ENCODE measurements at regions not wholly inside any gene's neighbourhood (a gene's known extent, or its start where the extent isn't known, plus 50 kb on each side); places are given as distances from the start of the nearest gene placed in this dataset.

GRCh38 chr1:181142096-181142958 lies 53.8 kb downstream of the IER5 start:
- DNase-seq (ENCODE audit: insufficient read length, low spot score): peak; percentile 81
- FAIRE-seq: no peak
- TF ChIP-seq POLR2A (IDR thresholded peaks at IDR 0.05; ENCODE audit: low read depth, low read length): no peak

- no peak for FAIRE-seq
- TF ChIP-seq POLR2A (IDR thresholded peaks at IDR 0.05; ENCODE audit: low read depth, low read length): no peak
- no peak for DNase-seq (ENCODE audit: insufficient read length, low spot score)
These were observed 54.8 kb downstream of the IER5 start for GRCh38 chr1:181143102-181143859.

DNA sequence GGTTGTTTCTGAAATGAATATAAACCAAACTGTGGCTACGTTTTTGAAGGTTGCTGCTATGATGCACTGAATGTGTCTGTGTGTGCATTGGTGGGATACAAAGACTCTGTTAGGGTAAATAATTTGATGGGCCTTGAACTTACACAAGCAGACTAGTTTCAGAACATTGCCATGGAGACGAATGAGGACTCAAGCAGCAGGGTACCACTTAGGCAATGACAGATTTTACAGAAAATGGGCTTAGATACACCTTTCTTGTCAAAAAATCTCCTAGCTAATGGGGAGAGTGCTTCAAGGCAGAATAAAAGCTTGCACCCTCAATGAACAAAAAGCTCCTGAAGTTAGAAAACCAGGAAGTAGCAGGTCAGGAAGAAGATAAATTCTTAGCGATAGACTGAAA lies 55.7 kb downstream of the IER5 start:
- no peak for FAIRE-seq
- DNase-seq (ENCODE audit: insufficient read length, low spot score): no peak
- no peak for TF ChIP-seq POLR2A (IDR thresholded peaks at IDR 0.05; ENCODE audit: low read depth, low read length)

GRCh38 chr1:181148636-181149035 lies 60.1 kb downstream of the IER5 start:
- TF ChIP-seq POLR2A (IDR thresholded peaks at IDR 0.05; ENCODE audit: low read depth, low read length): no peak
- no peak for FAIRE-seq

DNA sequence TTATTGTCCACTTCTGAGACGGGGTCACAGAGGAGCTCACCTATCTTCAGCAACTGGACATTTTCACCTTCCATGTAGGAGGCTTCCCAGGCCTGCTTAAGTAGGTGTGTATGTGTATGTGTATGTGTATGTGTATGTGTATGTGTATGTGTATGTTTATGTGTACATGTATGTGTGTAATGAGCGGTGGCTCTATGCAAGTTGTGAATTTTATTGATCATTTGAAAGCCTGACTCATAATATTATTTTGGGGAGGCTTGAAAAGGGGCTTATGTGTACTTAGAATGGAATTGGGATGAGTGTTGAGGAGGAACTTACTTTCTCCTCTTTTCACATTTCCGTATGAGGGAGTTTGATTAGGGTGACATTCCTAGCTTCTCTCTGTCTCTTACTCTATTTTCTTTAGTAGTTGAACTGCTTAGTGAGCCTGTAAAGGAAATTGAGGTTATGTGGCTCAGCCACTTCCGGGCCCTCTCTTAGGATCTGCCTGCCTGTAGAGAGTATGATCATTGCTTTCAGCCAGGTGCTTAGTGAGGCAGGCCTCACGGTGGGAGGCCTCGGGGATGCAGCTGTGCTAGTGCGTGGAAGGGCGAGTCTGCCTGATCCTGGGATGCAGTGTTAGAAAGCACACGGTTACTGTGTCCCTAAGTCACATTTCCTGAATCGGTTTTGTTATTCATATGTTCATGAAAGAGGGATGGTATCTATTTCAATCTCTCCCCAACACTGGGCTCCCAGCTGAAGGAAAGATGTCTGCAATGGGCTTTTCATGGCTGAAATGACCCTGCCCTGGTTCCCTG lies 61.0 kb downstream of the IER5 start:
- DNase-seq (ENCODE audit: insufficient read length, low spot score): no peak
- FAIRE-seq: no peak
- TF ChIP-seq POLR2A (IDR thresholded peaks at IDR 0.05; ENCODE audit: low read depth, low read length): no peak

More at GRCh38 chr1:181148636-181149035, 60.1 kb downstream of the IER5 start:
- DNase-seq (ENCODE audit: insufficient read length, low spot score): no peak

DNA sequence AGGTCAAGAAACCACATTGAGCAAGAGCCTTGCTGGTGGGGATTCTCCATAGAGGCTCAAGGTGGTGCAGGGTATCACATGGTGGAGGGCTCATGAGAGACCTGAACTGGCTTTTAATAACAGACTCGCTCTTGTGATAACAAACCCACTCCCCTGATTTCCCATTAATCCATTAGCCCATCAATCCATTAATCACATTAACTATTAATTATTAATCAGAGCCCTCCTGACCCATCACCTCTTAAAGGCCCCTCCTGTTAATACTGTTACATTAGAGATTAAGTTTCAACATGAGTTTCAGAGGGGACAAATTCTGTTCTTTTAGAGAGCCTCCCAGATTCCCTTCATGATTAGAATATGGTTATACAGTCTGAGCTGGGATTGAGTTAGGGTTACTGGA lies 61.8 kb downstream of the IER5 start:
- DNase-seq (ENCODE audit: insufficient read length, low spot score) (no peak), FAIRE-seq (no peak)
- no peak for TF ChIP-seq POLR2A (IDR thresholded peaks at IDR 0.05; ENCODE audit: low read depth, low read length)

DNA sequence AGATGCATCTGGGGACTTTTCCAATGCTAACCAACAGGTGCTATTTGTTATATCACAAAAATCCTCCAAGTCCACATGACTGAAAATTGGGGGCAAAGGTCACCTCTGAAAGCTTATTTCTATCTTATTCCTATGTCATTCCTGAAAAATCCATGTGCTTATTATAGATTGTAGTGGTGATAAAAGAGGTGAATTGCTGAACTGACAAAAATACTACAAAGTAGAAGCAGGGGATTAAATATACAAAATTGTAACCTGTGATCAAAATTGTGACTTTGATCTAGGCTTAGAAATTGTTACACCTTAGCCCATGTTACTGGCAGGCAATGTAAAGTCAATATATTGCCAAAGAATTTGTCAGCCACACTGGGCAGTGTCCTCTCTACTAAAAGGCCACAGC lies 62.3 kb downstream of the IER5 start:
- TF ChIP-seq POLR2A (IDR thresholded peaks at IDR 0.05; ENCODE audit: low read depth, low read length): no peak
- FAIRE-seq (no peak), DNase-seq (ENCODE audit: insufficient read length, low spot score) (no peak)

DNA sequence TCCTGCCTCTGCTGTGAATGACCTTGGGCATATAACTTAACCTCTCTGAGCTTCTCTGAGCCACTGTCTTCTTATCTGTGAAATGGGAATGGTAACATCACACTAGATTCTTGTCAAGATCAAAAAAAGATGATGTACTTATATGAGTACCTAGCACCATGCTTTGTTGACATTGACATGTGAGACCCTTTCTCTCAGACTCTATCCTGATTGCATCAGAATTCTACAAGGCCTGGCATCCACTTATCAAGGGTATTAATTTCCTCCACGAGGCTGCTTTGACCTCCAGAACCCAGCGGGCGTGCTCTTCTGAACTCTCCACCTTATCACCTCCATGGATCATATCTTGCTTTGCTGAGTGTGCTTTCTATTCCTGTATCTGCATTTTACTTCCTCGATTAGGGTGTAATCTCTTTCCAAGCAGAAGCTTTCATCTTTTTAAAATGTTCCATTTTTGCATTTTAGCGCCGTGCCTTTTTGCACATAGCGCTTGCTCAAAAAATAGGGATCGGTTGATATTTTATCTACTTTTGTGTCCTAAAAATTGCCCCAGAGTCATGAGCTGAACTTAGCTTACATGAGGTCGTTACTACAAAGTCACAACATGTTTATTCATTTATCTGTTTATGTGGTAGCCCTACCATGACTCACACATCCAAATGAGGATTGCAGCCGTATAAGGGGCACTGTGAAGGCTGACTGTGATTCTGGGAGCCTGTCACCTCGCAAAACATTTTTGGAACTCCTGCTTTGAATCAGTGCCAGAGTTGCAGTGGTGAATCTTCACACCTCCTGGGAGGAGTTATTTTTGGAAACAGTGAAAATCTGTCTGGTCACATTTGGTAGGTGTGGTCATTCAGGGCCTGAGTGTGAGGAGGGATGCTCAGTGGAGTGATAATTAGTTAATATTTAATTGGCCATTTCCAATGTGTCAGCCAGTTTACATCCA lies 63.2 kb downstream of the IER5 start:
- no peak for DNase-seq (ENCODE audit: insufficient read length, low spot score)
- TF ChIP-seq POLR2A (IDR thresholded peaks at IDR 0.05; ENCODE audit: low read depth, low read length): no peak
- FAIRE-seq: no peak

DNA sequence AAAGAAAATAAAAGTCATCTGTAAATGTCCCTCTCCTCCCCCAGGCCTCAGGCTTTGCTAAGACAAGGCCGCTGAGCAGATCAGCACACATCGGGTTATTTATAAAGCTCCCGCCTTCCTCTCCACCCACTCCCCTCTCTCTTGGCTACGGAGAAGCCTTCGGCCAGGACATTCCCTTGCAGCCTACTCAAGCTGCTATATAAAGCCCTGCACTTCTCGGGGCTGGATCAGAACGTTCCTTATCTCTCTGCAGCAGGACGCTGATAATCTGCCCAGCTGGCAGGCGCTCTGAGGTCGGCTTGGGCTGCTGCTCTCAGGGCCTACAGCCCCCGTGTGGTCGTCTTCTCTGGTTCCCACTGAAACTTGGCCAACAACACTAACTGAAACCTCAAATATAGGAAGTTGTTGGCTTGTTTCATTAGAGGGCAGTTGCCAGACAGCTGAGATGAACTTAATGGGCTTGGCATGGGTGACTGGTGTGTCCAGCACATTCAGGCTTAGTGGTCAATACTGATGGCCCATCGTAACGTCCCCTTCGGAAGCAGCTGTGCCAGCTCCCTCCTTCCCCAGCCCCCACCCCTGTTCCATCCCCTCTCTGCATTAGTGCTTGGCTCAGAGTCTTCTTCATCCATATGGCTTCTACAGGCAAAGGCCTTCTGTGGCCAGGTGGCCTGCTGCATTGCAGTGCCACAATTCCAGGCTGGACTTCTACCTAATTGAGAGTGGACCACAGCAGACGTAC lies 64.6 kb downstream of the IER5 start:
- FAIRE-seq (no peak), DNase-seq (ENCODE audit: insufficient read length, low spot score) (no peak)
- no peak for TF ChIP-seq POLR2A (IDR thresholded peaks at IDR 0.05; ENCODE audit: low read depth, low read length)

- no peak for DNase-seq (ENCODE audit: insufficient read length, low spot score)
- FAIRE-seq: no peak
- no peak for TF ChIP-seq POLR2A (IDR thresholded peaks at IDR 0.05; ENCODE audit: low read depth, low read length)
These were observed 65.1 kb downstream of the IER5 start for GRCh38 chr1:181153634-181153961.

- no peak for FAIRE-seq
- no peak for TF ChIP-seq POLR2A (IDR thresholded peaks at IDR 0.05; ENCODE audit: low read depth, low read length)
- no peak for DNase-seq (ENCODE audit: insufficient read length, low spot score)
These were observed 66.8 kb downstream of the IER5 start for GRCh38 chr1:181155339-181155738.

DNA sequence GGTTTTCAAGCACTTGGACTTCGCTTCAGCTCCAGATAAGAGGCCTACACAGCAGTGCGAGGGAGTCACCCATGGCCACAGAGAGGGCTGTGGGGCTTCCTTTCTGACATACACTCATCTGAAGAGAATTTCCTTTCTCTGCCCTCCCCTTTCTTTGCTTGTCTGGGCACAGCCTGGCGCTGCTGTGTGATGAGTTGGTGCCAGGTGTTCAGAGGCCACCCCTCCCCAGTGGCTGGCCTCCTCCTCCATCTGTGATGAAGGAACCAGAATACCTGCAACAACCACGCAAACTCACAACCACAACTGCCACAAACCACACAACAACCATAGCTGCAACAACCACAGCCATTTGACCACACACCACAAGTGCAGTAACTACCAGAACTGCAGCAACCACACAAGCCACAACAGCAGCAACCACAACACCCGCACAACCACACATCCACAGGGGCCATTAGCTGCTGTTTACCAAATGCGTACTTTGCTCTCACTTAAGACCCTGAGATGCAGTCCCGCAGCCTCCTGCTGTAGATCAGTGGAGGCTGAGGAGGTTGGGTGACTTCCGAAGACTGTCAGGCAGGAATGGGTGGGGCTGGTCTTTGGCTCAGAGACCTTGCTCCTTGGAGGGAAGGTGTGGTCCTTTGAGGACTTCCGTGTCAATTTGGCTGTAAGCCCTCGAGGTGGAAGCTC lies 71.1 kb downstream of the IER5 start:
- DNase-seq (ENCODE audit: insufficient read length, low spot score) (peak; percentile 72), FAIRE-seq (peak; percentile 55)
- TF ChIP-seq POLR2A (IDR thresholded peaks at IDR 0.05; ENCODE audit: low read depth, low read length): no peak

All from H54 (cell line).